DMS153 (cell line): ENCODE measurements at regions not wholly inside any gene's neighbourhood (a gene's known extent, or its start where the extent isn't known, plus 50 kb on each side); places are given as distances from the start of the nearest gene placed in this dataset.
"Not testable (repeated sequence)": the region's sequence is repeated elsewhere in the genome, so short reads cannot be mapped to it uniquely, and the experiment has no call there.

Experiments used
- DNase-seq: peaks from one replicate; lab custom pipeline; 2025; lab: John Stamatoyannopoulos, UW

GRCh38 chr5:2569774-2570542 lies 181.5 kb downstream of the IRX2 start:
- DNase-seq, result no peak

GRCh38 chr5:2569176-2569575 lies 182.3 kb downstream of the IRX2 start:
- no peak for DNase-seq

GRCh38 chr5:2566284-2566683 lies 185.2 kb downstream of the IRX2 start:
- DNase-seq, result no peak

- no peak for DNase-seq
These were observed 186.3 kb downstream of the IRX2 start for GRCh38 chr5:2565147-2565546.

DNA sequence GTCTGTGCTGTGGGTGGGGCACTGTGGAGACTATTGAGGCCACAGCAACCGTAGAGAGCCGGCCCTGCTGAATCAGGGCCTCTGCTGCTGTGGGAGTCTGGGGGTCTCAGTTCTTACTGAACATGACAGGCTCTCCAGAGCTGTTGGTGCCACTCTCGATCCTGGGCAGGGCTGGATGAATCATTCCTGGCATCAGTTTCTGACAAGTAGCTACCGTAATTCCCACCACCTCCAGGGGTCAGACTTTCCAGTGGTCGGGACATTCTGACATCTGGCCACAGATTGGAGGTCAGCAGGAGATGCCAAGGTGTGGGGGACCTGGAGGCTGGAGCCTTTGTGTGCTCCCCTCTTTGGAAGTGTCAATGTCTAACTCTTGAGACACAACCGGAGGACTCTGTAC lies 188.4 kb downstream of the IRX2 start:
- DNase-seq, result no peak

DNA sequence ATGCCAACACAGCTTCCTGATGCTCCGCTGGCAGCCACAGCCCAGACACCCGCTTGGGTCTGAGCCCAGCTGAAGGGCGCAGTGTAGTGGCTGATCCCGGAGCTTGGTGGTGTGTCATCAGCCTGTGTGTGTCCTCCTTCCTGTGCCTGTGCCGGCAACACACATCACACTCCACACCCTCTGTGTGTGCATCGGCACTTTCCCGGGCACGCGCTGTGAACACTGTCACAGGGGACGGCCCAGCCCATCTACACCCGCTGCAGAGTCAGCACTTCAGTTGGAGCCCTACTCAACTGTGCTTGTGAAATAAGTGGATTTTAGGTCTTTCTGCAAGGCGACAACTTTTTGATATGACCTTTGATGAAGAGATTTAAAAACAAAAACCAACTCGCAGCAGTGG lies 189.4 kb downstream of the IRX2 start:
- no peak for DNase-seq

DNA sequence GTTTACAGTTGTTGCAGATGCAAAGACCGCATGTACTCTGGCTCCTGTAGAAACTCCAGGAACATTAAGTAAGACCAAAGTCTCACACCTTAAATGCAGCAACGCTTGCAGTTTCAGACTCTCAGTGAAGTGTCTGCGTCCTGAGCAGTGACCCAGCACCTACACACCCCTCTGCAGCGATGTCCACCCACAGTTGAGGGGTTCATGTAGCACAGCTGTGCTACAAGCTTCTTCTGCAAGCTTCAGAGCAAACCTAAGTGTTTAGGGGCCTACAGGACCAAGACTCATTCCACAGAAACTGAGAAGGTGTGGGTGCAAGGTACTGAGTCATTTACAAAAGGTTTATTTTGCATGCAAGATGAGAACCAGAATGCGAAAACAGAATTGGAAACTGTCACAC lies 191.0 kb downstream of the IRX2 start:
- DNase-seq, result no peak

DNA sequence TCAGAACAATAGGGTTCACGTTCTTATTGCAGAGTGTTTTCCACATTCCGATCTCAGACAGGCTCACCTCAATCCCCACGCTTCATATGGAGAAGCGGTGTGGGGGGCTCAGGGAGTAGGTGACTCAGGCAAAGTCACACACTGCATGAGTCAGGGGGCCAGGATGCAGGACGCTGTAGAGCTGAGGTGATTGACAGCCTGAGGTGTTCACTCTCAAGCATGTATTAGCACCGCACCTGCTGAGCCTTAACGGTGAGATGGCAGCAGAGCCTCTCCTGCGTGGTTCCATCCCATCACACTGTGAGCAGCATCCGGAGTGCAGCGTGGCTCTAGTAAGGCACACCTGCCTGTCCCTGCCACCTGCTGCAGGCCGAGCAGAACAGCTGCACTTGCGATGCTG lies 194.0 kb downstream of the IRX2 start:
- DNase-seq, result peak; percentile 84

DNA sequence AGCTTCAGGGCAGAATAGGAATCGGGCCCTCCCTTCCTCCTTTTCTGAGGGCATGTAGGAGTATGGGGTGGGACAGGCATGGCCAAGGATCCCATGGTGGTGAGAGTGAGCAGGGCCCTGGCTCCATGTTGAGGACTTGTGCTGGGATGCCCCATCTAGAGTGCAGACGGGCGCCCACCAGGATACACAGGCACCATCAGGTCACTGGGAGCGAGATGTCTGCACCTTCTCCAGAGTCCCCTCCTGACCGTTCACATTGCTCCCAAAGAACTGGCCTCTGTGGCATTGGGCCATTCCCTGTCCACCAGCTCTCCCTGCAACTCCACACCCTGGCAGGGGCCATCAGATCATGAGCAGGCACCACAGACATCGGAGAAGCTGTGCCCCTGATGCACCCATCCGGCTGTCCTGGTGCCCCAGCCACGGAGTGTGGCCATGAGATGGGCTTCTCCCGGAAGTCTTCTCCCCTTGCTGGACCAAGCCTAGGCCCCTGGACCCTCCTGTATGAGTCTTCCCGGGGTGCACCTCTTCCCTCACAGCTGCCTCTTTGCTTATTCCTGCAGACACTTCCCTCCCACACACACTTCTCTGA lies 195.0 kb downstream of the IRX2 start:
- DNase-seq, result no peak

DNA sequence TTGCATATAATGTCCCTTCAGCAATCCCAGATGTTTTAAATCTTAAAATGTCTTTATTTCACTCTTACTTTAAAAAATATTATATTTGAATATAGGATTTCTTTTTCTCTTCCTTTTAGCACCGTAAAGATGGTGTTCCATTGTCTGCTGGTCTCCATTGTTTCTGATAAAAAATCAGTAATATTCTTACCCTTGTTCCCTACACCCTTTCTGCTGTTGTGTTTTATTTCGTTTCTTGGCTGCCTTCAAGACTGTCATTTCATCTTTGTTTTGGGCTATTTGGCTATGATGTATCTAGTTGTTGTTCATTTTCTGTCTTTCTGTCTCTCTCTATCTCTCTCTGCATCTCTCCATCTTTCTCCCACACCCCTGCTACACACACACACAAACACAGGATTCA lies 197.9 kb downstream of the IRX2 start:
- DNase-seq, result no peak

DNA sequence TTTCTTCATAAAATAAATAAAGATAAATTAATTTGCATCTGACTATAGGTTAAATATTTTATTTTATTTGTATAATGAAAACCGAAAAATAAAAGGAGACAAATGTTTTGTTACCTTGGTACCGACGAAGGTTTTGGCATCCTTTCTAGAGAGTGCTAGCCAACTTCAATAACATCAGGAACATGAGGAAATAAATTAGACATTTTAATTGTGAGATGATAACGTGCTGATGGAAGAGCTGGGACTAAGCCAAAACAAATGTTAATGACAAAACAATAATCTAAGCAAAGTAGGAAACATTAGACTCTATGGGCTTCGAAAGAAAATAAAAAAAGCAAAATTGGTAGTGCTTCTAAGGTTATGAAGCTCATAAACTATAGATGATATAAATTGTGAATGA lies 201.0 kb downstream of the IRX2 start:
- peak; percentile 77 for DNase-seq

GRCh38 chr5:2549900-2550299 lies 201.6 kb downstream of the IRX2 start:
- no peak for DNase-seq

DNA sequence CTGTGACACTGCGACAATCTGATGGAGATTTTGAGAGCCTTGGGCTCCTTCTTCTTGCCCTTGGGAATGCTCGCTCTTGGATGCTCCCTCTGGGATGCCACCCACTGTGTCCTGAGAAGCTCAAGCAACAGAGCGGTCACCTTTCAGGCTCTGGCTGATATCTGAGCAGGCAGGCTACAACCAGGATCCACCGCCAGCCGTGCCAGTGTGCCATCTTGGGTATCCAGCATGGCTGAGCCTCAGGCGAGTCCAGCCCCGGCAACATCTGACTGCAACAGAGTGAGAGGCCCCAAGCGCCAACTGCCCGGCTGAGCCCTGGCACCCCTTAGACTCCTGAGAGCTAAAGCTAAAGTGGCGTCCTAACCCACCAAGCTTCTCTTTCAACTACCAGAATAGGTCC lies 202.1 kb downstream of the IRX2 start:
- no peak for DNase-seq

DNA sequence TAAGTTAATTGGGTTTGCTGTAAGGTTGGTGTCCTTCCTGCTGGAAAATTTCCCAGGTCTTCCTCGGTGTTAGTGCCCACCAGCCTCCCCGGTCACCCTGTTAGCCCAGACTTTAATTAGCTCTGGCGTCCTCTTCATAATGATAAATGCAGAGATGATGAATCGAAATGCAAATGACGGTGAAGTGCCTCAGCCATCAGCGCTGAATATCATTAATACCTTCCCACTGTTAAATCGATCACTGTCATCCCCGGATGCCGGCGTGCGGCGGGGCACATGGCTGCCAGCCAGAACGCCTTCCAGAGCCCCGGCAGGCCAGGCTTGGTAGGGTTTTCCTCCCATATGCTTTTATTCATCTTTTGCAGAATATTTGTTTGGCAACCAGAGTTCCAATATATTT lies 204.5 kb downstream of the IRX2 start:
- no peak for DNase-seq

- no peak for DNase-seq
These were observed 207.5 kb downstream of the IRX2 start for GRCh38 chr5:2544003-2544402.

GRCh38 chr5:2542821-2543220 lies 208.7 kb downstream of the IRX2 start:
- DNase-seq, result no peak

DNA sequence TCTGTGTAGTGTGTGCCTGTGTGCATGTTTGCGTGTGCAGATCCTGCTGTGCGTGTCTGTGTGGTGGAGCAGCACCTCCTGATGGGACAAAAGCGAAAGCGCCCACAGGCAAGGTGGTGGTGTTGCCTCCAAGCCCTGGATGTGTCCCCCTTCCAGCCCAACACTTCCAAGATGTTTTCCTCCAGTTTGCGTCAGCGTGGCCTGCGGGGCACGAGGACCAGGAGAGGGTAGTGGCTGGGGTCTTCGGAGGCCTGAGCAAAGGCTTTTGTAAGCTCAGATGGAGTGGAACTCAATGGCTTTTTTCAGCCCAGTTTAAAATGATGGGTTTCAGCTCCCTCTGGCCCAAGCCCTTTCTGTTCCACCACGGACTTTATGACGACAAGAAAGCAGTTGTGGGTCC lies 209.5 kb downstream of the IRX2 start:
- no peak for DNase-seq

DNA sequence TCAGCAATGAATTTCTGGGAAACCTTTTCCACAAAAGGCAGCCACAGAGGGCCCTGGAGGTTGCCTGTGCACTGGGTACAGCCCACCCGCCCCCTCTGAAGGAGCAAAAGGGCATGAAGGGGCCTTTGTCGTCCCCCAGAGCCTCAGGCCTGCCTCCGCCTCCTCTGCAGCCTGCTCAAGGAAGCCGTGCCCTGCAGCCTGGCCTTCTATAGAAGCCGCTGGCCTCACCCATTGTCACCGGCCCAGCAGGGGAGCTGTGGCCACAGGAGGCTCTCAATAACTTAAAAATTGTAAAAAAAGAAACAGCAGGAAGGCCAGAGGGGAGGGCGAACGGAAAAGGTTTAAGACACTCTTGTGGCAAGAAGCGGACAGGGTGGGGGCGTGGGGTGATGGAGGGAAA lies 213.3 kb downstream of the IRX2 start:
- DNase-seq, result peak; percentile 12

- DNase-seq, result peak; percentile 11
These were observed 213.9 kb downstream of the IRX2 start for GRCh38 chr5:2537378-2538145.

DNA sequence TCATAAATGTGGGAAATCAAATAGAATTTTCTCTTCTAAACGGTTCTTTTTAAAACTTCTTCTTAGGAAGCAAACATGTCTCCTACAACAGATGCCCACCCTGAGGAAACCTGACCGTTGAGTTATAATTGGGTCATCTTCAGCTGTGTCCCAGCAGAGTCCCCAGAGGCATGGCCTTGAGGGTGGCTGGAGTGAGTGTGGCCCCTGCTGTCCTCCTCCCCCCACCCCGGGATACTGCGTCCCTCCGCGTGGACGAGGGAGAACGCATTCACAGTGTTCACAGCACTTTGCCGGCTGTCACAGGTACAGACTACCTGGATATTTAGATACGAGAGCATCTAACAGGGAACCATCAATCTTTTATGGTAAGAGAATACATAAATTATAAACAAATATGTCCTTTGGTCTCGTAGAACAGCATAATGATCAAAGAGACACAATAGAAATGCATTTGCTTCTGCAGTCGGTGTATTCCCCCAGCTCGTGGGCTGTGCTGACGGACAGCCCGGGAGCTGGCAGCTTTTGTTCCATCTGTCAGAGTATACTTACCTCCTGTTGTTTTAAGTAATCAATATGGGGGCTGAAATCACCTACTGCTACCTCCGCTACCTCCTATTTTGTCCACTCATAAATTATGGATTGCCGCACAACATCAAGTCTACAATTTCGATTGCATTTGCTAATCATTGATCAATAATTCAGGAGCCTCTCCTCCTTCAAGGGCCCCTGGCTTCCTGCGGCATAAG lies 214.7 kb downstream of the IRX2 start:
- DNase-seq, result no peak

GRCh38 chr5:2534970-2535369 lies 216.5 kb downstream of the IRX2 start:
- DNase-seq, result no peak

GRCh38 chr5:2534251-2534650 lies 217.2 kb downstream of the IRX2 start:
- DNase-seq, result no peak

GRCh38 chr5:2533848-2534247 lies 217.6 kb downstream of the IRX2 start:
- DNase-seq, result not testable (repeated sequence)
